Lower leg skin (tissue), 4 donors: ENCODE measurements at regions not wholly inside any gene's neighbourhood (a gene's known extent, or its start where the extent isn't known, plus 50 kb on each side); places are given as distances from the start of the nearest gene placed in this dataset.

ENCODE experiments used
- DNase-seq, 2 donors: peaks; one replicate each; pipeline ENCODE4 v3.0.0-alpha.2; 2019; ENCODE audit warnings: low spot score in 2 of 2
- H3K4me3 ChIP-seq: fragments of 200-600 bp; sonication (generic); 2 replicates; pipeline ENCODE4 v1.5.1; 2017; ENCODE audit warnings: mild to moderate bottlenecking, low read depth; ENCODE audit not compliant: poor library complexity, severe bottlenecking
- CTCF ChIP-seq, 3 donors: fragments of 450-650 bp; IDR thresholded peaks; one replicate each; pipeline ENCODE4 v1.5.1; 2016; ENCODE audit warnings: antibody characterized with exemption in 3 of 3, mild to moderate bottlenecking in 3 of 3, moderate library complexity in 2 of 3
- POLR2A ChIP-seq, 2 donors: fragments of 450-650 bp; IDR thresholded peaks; one replicate each; pipeline ENCODE4 v1.6.1; 2016 to 2017; ENCODE audit warnings: antibody characterized with exemption in 2 of 2, mild to moderate bottlenecking in 1 of 2, moderate library complexity in 1 of 2
- WGBS, 2 donors: methylation state at CpG; one replicate each; pipeline ENCODE4 v1.1.5; 2018; 5-methylcytosine and 5-hydroxymethylcytosine counted together
- intact Hi-C: fragments of 100-400 bp; cut with DNase I; formaldehyde crosslinking; loops from one replicate; pipeline ENCODE4 v1.15.0; 2023; ENCODE audit warnings: low total_unique reads

DNA sequence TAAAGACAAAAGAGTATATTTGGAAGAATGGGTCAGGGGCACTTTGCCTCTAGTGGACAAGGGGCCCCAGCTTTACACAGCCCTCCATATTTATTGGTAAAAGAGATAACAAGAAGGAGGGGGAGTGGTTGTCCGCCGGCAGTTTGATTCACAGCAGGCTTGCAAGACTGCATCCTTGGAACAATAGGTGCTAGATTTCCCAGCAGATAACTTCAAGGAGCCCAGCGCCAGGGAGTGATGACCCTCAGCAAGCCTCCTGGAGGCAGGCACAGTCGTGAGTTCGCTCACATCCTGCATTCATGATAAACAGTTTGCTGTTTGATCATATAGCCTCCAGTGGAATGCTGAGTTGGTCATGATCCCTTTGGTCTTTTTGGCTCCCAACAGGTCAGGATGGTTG is 67.8 kb upstream of the INCENP start:
- DNase-seq = no peak
- WGBS, 2 donors = 52 to 78% methylated on average over 5 of the region's 5 CpGs
- TF ChIP-seq POLR2A (IDR thresholded peaks at IDR 0.05) (no peak), CTCF (IDR thresholded peaks at IDR 0.05) (no peak)
- H3K4me3 ChIP-seq = no peak overlapping the region
- intact Hi-C loops = no loop called here

- WGBS, 2 donors = 63 to 69% methylated on average over 8 of the region's 8 CpGs
- no peak for DNase-seq
- TF ChIP-seq CTCF (IDR thresholded peaks at IDR 0.05) (no peak), POLR2A (IDR thresholded peaks at IDR 0.05) (no peak)
- H3K4me3 ChIP-seq = no peak overlapping the region
- intact Hi-C loops = no loop called here
Observed at GRCh38 chr11:62054484-62055121, 69.2 kb upstream of the INCENP start.

DNA sequence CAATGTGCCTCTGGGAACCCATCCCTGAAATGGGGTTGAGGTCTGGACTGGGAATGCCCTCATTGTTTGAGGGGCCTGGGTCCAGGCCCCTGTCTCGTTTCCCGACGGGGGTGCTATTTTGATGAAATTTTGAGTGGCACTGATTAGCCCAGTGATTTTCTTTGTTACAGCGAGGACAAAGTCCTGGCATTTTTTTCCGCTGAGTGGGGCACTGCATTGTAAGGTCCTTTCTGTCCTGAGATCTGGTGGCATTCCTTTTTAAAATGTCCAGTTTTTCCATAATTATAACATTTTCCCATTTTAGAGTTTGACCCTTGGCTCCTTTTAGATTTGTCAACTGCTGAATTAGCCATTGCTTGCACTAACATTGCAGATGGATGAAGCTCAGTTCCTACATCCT is 69.7 kb upstream of the INCENP start:
- WGBS, 2 donors = 88 to 93% methylated on average over 5 of the region's 5 CpGs
- H3K4me3 ChIP-seq = no peak overlapping the region
- intact Hi-C loops = no loop called here
- no peak for DNase-seq
- TF ChIP-seq CTCF (IDR thresholded peaks at IDR 0.05) = no peak
- TF ChIP-seq POLR2A (IDR thresholded peaks at IDR 0.05) = no peak

DNA sequence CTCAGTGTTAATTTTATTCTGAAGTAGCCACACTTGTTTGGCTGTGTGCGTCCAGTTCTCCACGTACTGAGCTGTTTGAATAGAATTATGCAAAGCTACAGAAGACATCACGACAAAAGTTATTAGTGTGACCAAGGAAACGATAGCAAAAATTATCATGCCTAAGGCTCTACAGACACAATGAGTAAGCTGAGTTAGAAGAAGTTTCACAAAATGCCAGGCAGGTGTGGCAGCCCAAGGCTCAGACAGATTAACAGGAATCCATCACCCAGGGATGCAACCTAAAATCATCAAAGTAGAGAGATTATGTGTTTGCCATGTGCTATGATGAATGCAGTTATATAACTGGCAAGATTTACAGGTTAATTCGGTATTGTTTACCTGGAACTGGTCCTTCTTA is 73.1 kb upstream of the INCENP start:
- intact Hi-C loops = no loop called here
- DNase-seq = no peak
- TF ChIP-seq CTCF (IDR thresholded peaks at IDR 0.05) (no peak), POLR2A (IDR thresholded peaks at IDR 0.05) (no peak)
- H3K4me3 ChIP-seq = no peak overlapping the region
- 61 to 64% methylated on average over 5 of the region's 5 CpGs for WGBS, 2 donors

DNA sequence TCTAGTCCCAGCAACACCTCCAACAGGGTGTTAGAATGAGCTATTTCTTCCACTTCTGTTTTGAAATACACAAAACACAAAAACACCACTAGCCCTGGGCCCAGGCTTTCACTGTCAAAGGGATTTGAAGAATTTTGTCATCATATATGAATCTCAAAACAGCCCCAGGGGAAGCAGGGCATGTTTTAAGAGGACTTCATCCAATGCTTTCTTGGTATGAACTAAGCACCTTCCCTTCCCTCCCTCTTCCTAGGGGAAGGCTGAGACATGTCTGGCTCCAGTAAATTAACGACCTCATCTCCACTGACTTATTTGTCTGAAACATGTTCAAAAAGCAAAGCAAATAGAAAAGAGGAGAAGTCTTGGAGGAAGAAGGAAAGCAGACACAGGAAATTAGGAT is 75.7 kb upstream of the INCENP start:
- H3K4me3 ChIP-seq = no peak overlapping the region
- TF ChIP-seq CTCF (IDR thresholded peaks at IDR 0.05) = no peak
- no peak for TF ChIP-seq POLR2A (IDR thresholded peaks at IDR 0.05)
- WGBS, 2 donors = 8 to 30% methylated on average over 1 of the region's 1 CpG
- intact Hi-C loops = no loop called here
- DNase-seq = no peak

GRCh38 chr11:62046568-62047100 is 77.2 kb upstream of the INCENP start:
- intact Hi-C loops = no loop called here
- DNase-seq = no peak
- 50 to 68% methylated on average over 8 of the region's 8 CpGs for WGBS, 2 donors
- no peak overlapping the region for H3K4me3 ChIP-seq
- TF ChIP-seq CTCF (IDR thresholded peaks at IDR 0.05) = no peak
- TF ChIP-seq POLR2A (IDR thresholded peaks at IDR 0.05) = no peak
